K562 (cell line): ENCODE measurements at regions not wholly inside any gene's neighbourhood (a gene's known extent, or its start where the extent isn't known, plus 50 kb on each side); places are given as distances from the start of the nearest gene placed in this dataset.

ENCODE experiments used
- ATAC-seq: fragments of 200-7000 bp; cut with Tn5 transposase; 3 replicates; pipeline ENCODE4 v1.9.1; 2020; ENCODE audit warnings: moderate library complexity
- BruUV-seq: library from RNA; stranded (reverse); fragments of 400-500 nt; replicated peaks from 2 replicates; lab custom pipeline; 2021; lab: Mats Ljungman, UMichigan
- CTCF ChIA-PET: fragments of 300-600 bp; formaldehyde crosslinking; extraction: SDS; loops from one replicate; lab custom pipeline; 2021; ENCODE audit warnings: low intra/inter-chr PET ratio; lab: Yijun Ruan, JAX
- POLR2A ChIA-PET: fragments of 300-600, 350-650 bp; sonication (Branson Sonifier 250); formaldehyde crosslinking; extraction: SDS; loops from one replicate; lab custom pipeline; 2021; ENCODE audit warnings: antibody characterized with exemption, inconsistent platforms; lab: Yijun Ruan, JAX
- DNase-seq, 4 experiments: peaks; one replicate each; pipeline versions ENCODE4 v3.0.0 to v3.0.0-alpha.2; 2011 to 2018; ENCODE audit warnings: low spot score in 3 of 4, mixed read lengths in 3 of 4; ENCODE audit errors: extremely low read depth in 1 of 4
- FAIRE-seq: peaks from 2 replicates; lab custom pipeline; 2011; peaks lifted over from hg19 to GRCh38; lab: Jason Lieb, UNC
- H2AFZ ChIP-seq: 2 replicates; pipeline ENCODE4 v1.6.0; 2011; ENCODE audit warnings: low read depth, low read length, control low read depth, inconsistent platforms
- H3K27ac ChIP-seq: fragments of 200-600 bp; 3 replicates; pipeline ENCODE4 v1.8.0; 2011; ENCODE audit warnings: low read depth, mild to moderate bottlenecking, control low read depth, inconsistent platforms, low read length, moderate library complexity, mixed read lengths; ENCODE audit errors: extremely low read depth
- H3K27me3 ChIP-seq, 2 experiments: fragments of 300-600 bp in 1 of 2; 2 replicates in 1 of 2; 3 replicates in 1 of 2; pipeline versions ENCODE4 v1.6.0 to v1.8.0; 2011; ENCODE audit warnings: inconsistent platforms in 2 of 2, low read length in 2 of 2, mild to moderate bottlenecking in 1 of 2, mixed read lengths in 1 of 2, moderate library complexity in 1 of 2; ENCODE audit not compliant: control insufficient read depth in 2 of 2, insufficient read depth in 2 of 2
- H3K36me3 ChIP-seq: fragments of 300-600 bp; 3 replicates; pipeline ENCODE4 v1.8.0; 2011; ENCODE audit warnings: mild to moderate bottlenecking, low read length, inconsistent platforms; ENCODE audit not compliant: control insufficient read depth, insufficient read depth
- H3K4me1 ChIP-seq, 2 experiments: fragments of 200-600 bp in 1 of 2; replicated peaks in 1 of 2; 2 replicates in 1 of 2; 3 replicates in 1 of 2; pipeline versions ENCODE4 v1.5.1 to v1.8.0; 2011; ENCODE audit warnings: inconsistent platforms in 2 of 2, low read length in 2 of 2, mild to moderate bottlenecking in 1 of 2, mixed read lengths in 1 of 2, moderate library complexity in 1 of 2; ENCODE audit not compliant: control insufficient read depth in 2 of 2, insufficient read depth in 2 of 2
- H3K4me2 ChIP-seq: 2 replicates; pipeline ENCODE4 v1.6.1; 2011; ENCODE audit warnings: low read length, control low read depth, inconsistent platforms, mixed read lengths; ENCODE audit not compliant: insufficient read depth
- H3K4me3 ChIP-seq: fragments of 200-600 bp; sonication (generic), shearing (Covaris generic); 2 replicates; pipeline ENCODE4 v1.5.1; 2016; ENCODE audit warnings: control low read depth, inconsistent platforms
- H3K79me2 ChIP-seq: fragments of 200-600 bp; 3 replicates; pipeline ENCODE4 v1.8.0; 2011; ENCODE audit warnings: low read length, inconsistent platforms; ENCODE audit not compliant: control insufficient read depth, insufficient read depth
- H3K9ac ChIP-seq, 2 experiments: 2 replicates each; pipeline versions ENCODE4 v1.6.0 to v1.6.1; 2011; ENCODE audit warnings: low read depth in 2 of 2, low read length in 2 of 2, control low read depth in 1 of 2, inconsistent platforms in 1 of 2, mild to moderate bottlenecking in 1 of 2, mixed read lengths in 1 of 2; ENCODE audit not compliant: insufficient read depth in 1 of 2
- H3K9me1 ChIP-seq: one replicate; pipeline ENCODE4 v1.6.0; 2011; ENCODE audit warnings: inconsistent platforms, mild to moderate bottlenecking, low read length, moderate library complexity; ENCODE audit not compliant: control insufficient read depth, insufficient read depth
- H3K9me3 ChIP-seq: replicated peaks from 2 replicates; pipeline ENCODE4 v1.5.1; 2011; ENCODE audit warnings: low read depth, low read length, inconsistent platforms; ENCODE audit not compliant: control insufficient read depth, insufficient read depth
- H4K20me1 ChIP-seq: replicated peaks from 2 replicates; pipeline ENCODE4 v1.6.1; 2011; ENCODE audit warnings: low read length, inconsistent platforms, mixed read lengths; ENCODE audit not compliant: control insufficient read depth, insufficient read depth
- CHD4 ChIP-seq: fragments of 200-600 bp; sonication (generic); IDR thresholded peaks from 3 replicates; pipeline ENCODE4 v1.6.1; 2012; ENCODE audit warnings: low read depth, mild to moderate bottlenecking, mixed read lengths, low read length, inconsistent platforms; ENCODE audit not compliant: insufficient read depth, insufficient replicate concordance, poor library complexity, severe bottlenecking
- E2F3 ChIP-seq: fragments of 250-450 bp; sonication (Bioruptor Pico); IDR thresholded peaks from 2 replicates; pipeline ENCODE4 v1.4.0; 2020; ENCODE audit warnings: mild to moderate bottlenecking
- ELF2 ChIP-seq: fragments of 250-450 bp; sonication (Bioruptor Pico); IDR thresholded peaks from 2 replicates; pipeline ENCODE4 v1.5.0; 2021; ENCODE audit warnings: mild to moderate bottlenecking
- ILK ChIP-seq: fragments of 450-650 bp; IDR thresholded peaks from 2 replicates; pipeline ENCODE4 v1.6.1; 2016; ENCODE audit warnings: missing genetic modification characterization, low read depth, mild to moderate bottlenecking, missing compliant biosample characterization, moderate library complexity, borderline replicate concordance
- MCM5 ChIP-seq: fragments of 450-650 bp; IDR thresholded peaks from 2 replicates; pipeline ENCODE4 v1.6.1; 2016; ENCODE audit warnings: low read depth
- RBM34 ChIP-seq: fragments of 200-400 bp; formaldehyde crosslinking; IDR thresholded peaks from 2 replicates; pipeline ENCODE4 v1.6.1; 2018; ENCODE audit warnings: low read length, borderline replicate concordance; ENCODE audit not compliant: insufficient read depth
- SIN3A ChIP-seq, 2 experiments: fragments of 150-350 bp in 1 of 2; IDR thresholded peaks; 2 replicates each; pipeline ENCODE4 v1.6.1; 2011 to 2016; ENCODE audit warnings: borderline replicate concordance in 2 of 2, low read depth in 2 of 2, low read length in 2 of 2, mild to moderate bottlenecking in 2 of 2, moderate library complexity in 2 of 2; ENCODE audit not compliant: control insufficient read depth in 1 of 2
- SMAD2 ChIP-seq: fragments of 150-350 bp; IDR thresholded peaks from 2 replicates; pipeline ENCODE4 v1.6.1; 2014; ENCODE audit warnings: low read depth, mild to moderate bottlenecking, low read length
- TBP ChIP-seq: optimal IDR thresholded peaks from 2 replicates; pipeline ENCODE3; 2011; ENCODE audit warnings: low read depth, low read length, improper control_type of control experiment
- XRCC3 ChIP-seq: fragments of 450-650 bp; IDR thresholded peaks from 2 replicates; pipeline ENCODE4 v1.6.1; 2017; ENCODE audit warnings: mild to moderate bottlenecking, moderate library complexity
- WGBS: fragments of 100-300 bp; shearing (Covaris generic); methylation state at CpG from one replicate; pipeline ENCODE4 v1.1.6; 2016; ENCODE audit warnings: low coverage, mixed read lengths; ENCODE audit not compliant: insufficient coverage; ENCODE audit errors: missing lambda C conversion rate; 5-methylcytosine and 5-hydroxymethylcytosine counted together
- in situ Hi-C: fragments of 300-500 bp; cut with MboI; formaldehyde crosslinking; loops from 4 replicates; pipeline ENCODE4 v1.15.0; 2018; ENCODE audit warnings: inconsistent platforms, mixed read lengths
- intact Hi-C: fragments of 100-400 bp; cut with micrococcal nuclease; formaldehyde crosslinking; loops from 2 replicates; pipeline ENCODE4 v1.14.2; 2022
- TF ChIP-seq, protein P1 (sequence below): sonication (generic); formaldehyde crosslinking; IDR thresholded peaks from 2 replicates; pipeline ENCODE4 v1.5.0; 2020; ENCODE audit warnings: missing genetic modification reagents

DNA sequence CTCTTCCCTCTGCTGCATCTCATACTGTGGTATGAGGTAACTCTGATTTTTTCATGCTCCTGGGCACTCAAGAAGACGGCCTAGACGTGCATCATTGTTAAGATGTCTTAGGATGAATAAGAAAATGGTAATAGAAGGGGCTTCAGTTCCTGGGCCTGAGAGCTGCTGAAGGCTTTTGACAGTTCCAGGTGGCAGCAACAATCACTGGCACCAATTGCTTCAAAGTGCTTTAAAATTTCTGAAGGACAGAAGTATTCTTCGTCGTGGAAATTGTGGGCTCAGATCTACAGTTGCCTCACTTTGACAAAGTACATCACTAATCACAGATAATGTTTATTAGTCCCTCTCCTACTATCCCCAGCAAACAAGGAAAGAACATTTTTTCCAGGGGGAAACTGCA, 536.6 kb upstream of the CAMK1G start (continued):
- no peak for TF ChIP-seq SIN3A (IDR thresholded peaks at IDR 0.05; ENCODE audit: borderline replicate concordance in 2 of 2, control insufficient read depth in 1 of 2, low read depth in 2 of 2, low read length in 2 of 2)
- TF ChIP-seq RBM34, result no peak
- TF ChIP-seq XRCC3, result no peak
- TF ChIP-seq CHD4, result no peak

DNA sequence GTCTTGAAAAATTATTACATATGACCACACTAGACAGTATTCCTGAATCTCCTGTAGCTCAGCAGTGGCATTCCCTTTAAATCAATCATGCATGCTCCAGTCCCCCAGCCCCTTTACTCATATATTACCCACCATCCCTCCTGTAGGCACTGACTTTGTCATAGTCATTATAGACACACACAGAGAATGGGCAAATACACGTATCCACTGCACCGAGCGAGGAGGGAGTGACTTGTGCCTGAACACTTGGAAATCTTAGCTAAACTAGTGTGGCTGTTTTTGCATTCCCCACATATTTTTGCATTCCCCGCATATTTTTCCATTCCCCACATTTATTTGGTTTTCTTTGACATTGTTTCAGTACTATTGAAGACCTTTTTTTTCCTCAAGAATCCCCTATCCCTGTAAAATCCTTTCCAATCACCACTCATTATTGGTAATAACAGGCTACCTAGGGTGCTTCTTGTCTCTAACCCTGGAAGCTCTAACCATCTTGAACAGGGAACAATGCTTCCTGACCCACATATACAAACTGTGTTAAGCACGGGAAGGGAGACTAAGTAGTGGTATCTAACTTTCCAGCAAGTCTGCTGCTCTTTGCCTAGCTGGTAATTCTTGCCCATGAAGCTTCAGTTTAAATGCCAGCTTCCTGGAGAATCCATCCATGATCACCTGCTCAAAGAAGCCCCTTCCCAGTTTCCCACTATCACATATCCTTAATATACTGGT, 534.4 kb upstream of the CAMK1G start:
- no TSS peak for BruUV-seq
- ATAC-seq (no peak), FAIRE-seq (no peak), DNase-seq (no peak)
- Histone ChIP-seq H3K36me3 (no peaks in the 10 kb centered on the region), H2AFZ (no peak overlapping the region), H3K79me2 (no peaks in the 10 kb centered on the region), H3K4me1 (no peaks in the 10 kb centered on the region), H4K20me1 (no peaks in the 10 kb centered on the region), H3K9me3 (0 out of 2 replicates have a peak, but pooled peaks cover 2% of the 10 kb centered on the region), H3K27me3 (no peaks in the 10 kb centered on the region), H3K9me1 (no peaks in the 10 kb centered on the region), H3K4me3 (no peak overlapping the region), H3K9ac (no peak overlapping the region), H3K4me2 (no peak overlapping the region), H3K27ac (no peak overlapping the region)
- WGBS, result 0% methylated on average over 5 of the region's 5 CpGs
- CTCF ChIA-PET, result no interaction called here
- intact Hi-C loops (no loop called here), in situ Hi-C loops (no loop called here)
- POLR2A ChIA-PET, result no interaction called here
- no peak for TF ChIP-seq SMAD2
- TF ChIP-seq, protein P1, sequence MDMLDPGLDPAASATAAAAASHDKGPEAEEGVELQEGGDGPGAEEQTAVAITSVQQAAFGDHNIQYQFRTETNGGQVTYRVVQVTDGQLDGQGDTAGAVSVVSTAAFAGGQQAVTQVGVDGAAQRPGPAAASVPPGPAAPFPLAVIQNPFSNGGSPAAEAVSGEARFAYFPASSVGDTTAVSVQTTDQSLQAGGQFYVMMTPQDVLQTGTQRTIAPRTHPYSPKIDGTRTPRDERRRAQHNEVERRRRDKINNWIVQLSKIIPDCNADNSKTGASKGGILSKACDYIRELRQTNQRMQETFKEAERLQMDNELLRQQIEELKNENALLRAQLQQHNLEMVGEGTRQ (CRISPR knock-in tag), result no peak
- no peak for TF ChIP-seq ELF2 (CRISPR knock-in tag)
- TF ChIP-seq E2F3 (CRISPR knock-in tag), result no peak
- no peak for TF ChIP-seq ILK (tag)
- no peak for TF ChIP-seq RBM34
- no peak for TF ChIP-seq TBP
- no peak for TF ChIP-seq MCM5
